Suprapubic skin (tissue), 4 donors: ENCODE measurements at regions not wholly inside any gene's neighbourhood (a gene's known extent, or its start where the extent isn't known, plus 50 kb on each side); places are given as distances from the start of the nearest gene placed in this dataset.

ENCODE experiments used
- CTCF ChIP-seq, 2 donors: fragments of 200-600 bp in 1 of 2; fragments of 450-650 bp in 1 of 2; sonication (generic) in 1 of 2; IDR thresholded peaks; one replicate each; pipeline ENCODE4 v1.5.1; 2016 to 2019; ENCODE audit warnings: antibody characterized with exemption in 2 of 2, mild to moderate bottlenecking in 1 of 2, moderate library complexity in 1 of 2
- EP300 ChIP-seq: sonication (generic); formaldehyde crosslinking; IDR thresholded peaks from one replicate; pipeline ENCODE4 v1.6.1; 2017; ENCODE audit warnings: antibody characterized with exemption
- POLR2AphosphoS5 ChIP-seq, 3 donors: sonication (generic); formaldehyde crosslinking; IDR thresholded peaks; one replicate each; pipeline ENCODE4 v1.6.1; 2017; ENCODE audit warnings: antibody characterized with exemption in 3 of 3

GRCh38 chr7:56609852-56610355, 493.7 kb upstream of the NUPR2 start:
- TF ChIP-seq CTCF (IDR thresholded peaks at IDR 0.05) (no peak), EP300 (no peak), POLR2AphosphoS5 (IDR thresholded peaks at IDR 0.05) (no peak)
